Spleen (tissue), 11 donors: ENCODE measurements at regions not wholly inside any gene's neighbourhood (a gene's known extent, or its start where the extent isn't known, plus 50 kb on each side); places are given as distances from the start of the nearest gene placed in this dataset.
A peak's percentile ranks its signal among the peaks of the same experiment; 100 is the strongest.

Experiments
- DNase-seq: peaks from one replicate; pipeline ENCODE4 v3.0.0-alpha.2; 2020
- H3K27ac ChIP-seq, 8 donors: fragments of 200-600 bp; sonication (generic) in 7 of 8; 1 replicate in 4 of 8; 2 replicates in 4 of 8; pipeline versions ENCODE4 v1.5.0 to v1.8.0; 2016 to 2021; ENCODE audit warnings: inconsistent platforms in 4 of 8, mild to moderate bottlenecking in 4 of 8, moderate library complexity in 1 of 8
- H3K27me3 ChIP-seq, 7 donors: fragments of 200-600 bp; sonication (generic) in 6 of 7; replicated peaks in 1 of 7; 1 replicate in 4 of 7; 2 replicates in 3 of 7; pipeline versions ENCODE4 v1.5.0 to v1.8.0; 2016 to 2021; ENCODE audit warnings: inconsistent platforms in 3 of 7, mild to moderate bottlenecking in 1 of 7
- H3K36me3 ChIP-seq, 6 donors: fragments of 200-600 bp; sonication (generic) in 5 of 6; 1 replicate in 4 of 6; 2 replicates in 2 of 6; pipeline versions ENCODE4 v1.5.0 to v1.8.0; 2016 to 2021; ENCODE audit warnings: inconsistent platforms in 2 of 6
- H3K4me1 ChIP-seq, 6 donors: fragments of 200-600 bp; sonication (generic) in 5 of 6; 1 replicate in 3 of 6; 2 replicates in 3 of 6; pipeline versions ENCODE4 v1.5.0 to v1.8.0; 2016 to 2021; ENCODE audit warnings: inconsistent platforms in 3 of 6
- H3K4me3 ChIP-seq, 8 donors: fragments of 200-600 bp; sonication (generic) in 7 of 8; 1 replicate in 4 of 8; 2 replicates in 4 of 8; pipeline versions ENCODE4 v1.5.0 to v1.8.0; 2016 to 2021; ENCODE audit warnings: inconsistent platforms in 4 of 8, mild to moderate bottlenecking in 4 of 8, moderate library complexity in 2 of 8
- H3K9me3 ChIP-seq, 8 donors: fragments of 200-600 bp; sonication (generic) in 7 of 8; 1 replicate in 4 of 8; 2 replicates in 4 of 8; pipeline versions ENCODE4 v1.5.0 to v1.8.0; 2016 to 2021; ENCODE audit warnings: inconsistent platforms in 4 of 8
- CTCF ChIP-seq, 11 experiments: fragments of 200-600 bp in 7 of 11; fragments of 450-650 bp in 4 of 11; sonication (generic) in 4 of 11; IDR thresholded peaks in 8 of 11; conservative IDR thresholded peaks in 3 of 11; 1 replicate in 7 of 11; 2 replicates in 4 of 11; pipeline versions ENCODE4 v1.4.0 to v1.8.0; 2016 to 2021; ENCODE audit warnings: antibody characterized with exemption in 11 of 11, inconsistent platforms in 4 of 11, mild to moderate bottlenecking in 1 of 11
- POLR2A ChIP-seq, 3 donors: fragments of 450-650 bp; IDR thresholded peaks; one replicate each; pipeline ENCODE4 v1.5.1; 2017; ENCODE audit warnings: antibody characterized with exemption in 3 of 3, mild to moderate bottlenecking in 1 of 3
- POLR2AphosphoS5 ChIP-seq, 3 donors: sonication (generic); formaldehyde crosslinking; IDR thresholded peaks; one replicate each; pipeline ENCODE4 v1.5.1; 2017; ENCODE audit warnings: antibody characterized with exemption in 3 of 3
- WGBS, 5 donors: extraction: QIAGEN DNeasy Blood & Tissue Kit in 3 of 5; methylation state at CpG; one replicate each; pipeline versions ENCODE4 v1.1.5 to v1.1.7; 2013 to 2018; 5-methylcytosine and 5-hydroxymethylcytosine counted together
- intact Hi-C: fragments of 100-400 bp; cut with DNase I; formaldehyde crosslinking; loops from one replicate; pipeline ENCODE4 v1.15.0; 2023; ENCODE audit warnings: low total_unique reads
- donor health status: healthy with polysubstance abuse.
- donor health status: DM: no; HTN: no; CAD: no; lungs with moderate emphysema.
- donor health status: DM: no; HTN: no; CAD: no.
- donor health status: Bipolar disorder and iron deficiency.
- donor health status: healthy.
- donor health status: DM: no; HTN: no; CAD: no.
- donor health status: DM: yes; HTN: yes; CAD: no.

- intact Hi-C loops, result no loop called here
- Histone ChIP-seq H3K4me3 (no peak overlapping the region), H3K36me3 (no peaks in the 10 kb centered on the region), H3K4me1 (peaks cover 5 to 31% (median 15%) of the 10 kb centered on the region in 6 donors), H3K27me3 (peaks cover 0 to 3% (median 0%) of the 10 kb centered on the region in 7 donors), H3K9me3 (peaks cover 0 to 3% (median 0%) of the 10 kb centered on the region in 8 donors), H3K27ac (no peak overlapping the region)
- 87 to 95% (median 89%) methylated on average over 11 to 16 of the region's 16 CpGs for WGBS, 5 donors
- TF ChIP-seq CTCF (IDR thresholded peaks at IDR 0.05 in 8 of 11, conservative IDR thresholded peaks at IDR 0.05 in 3 of 11) (no peak), POLR2AphosphoS5 (IDR thresholded peaks at IDR 0.05) (no peak), POLR2A (IDR thresholded peaks at IDR 0.05) (no peak)
- DNase-seq, result peak; percentile 45
Observed at GRCh38 chr16:85401370-85401916, 211.7 kb upstream of the GSE1 start.

GRCh38 chr16:85401917-85402766 lies 211.0 kb upstream of the GSE1 start:
- intact Hi-C loops, result no loop called here
- Histone ChIP-seq H3K27me3 (peaks cover 0 to under 1% (median 0%) of the 10 kb centered on the region in 7 donors), H3K36me3 (no peaks in the 10 kb centered on the region), H3K27ac (no peak overlapping the region), H3K9me3 (peaks cover 0 to 3% (median 0%) of the 10 kb centered on the region in 8 donors), H3K4me1 (peaks cover 0 to 24% (median 8%) of the 10 kb centered on the region in 6 donors), H3K4me3 (no peak overlapping the region)
- 88 to 94% (median 92%) methylated on average over 19 to 30 of the region's 30 CpGs for WGBS, 5 donors
- peak; percentile 53 for DNase-seq
- TF ChIP-seq POLR2A (IDR thresholded peaks at IDR 0.05) (no peak), POLR2AphosphoS5 (IDR thresholded peaks at IDR 0.05) (no peak), CTCF (IDR thresholded peaks at IDR 0.05 in 8 of 11, conservative IDR thresholded peaks at IDR 0.05 in 3 of 11) (no peak)

- intact Hi-C loops, result no loop called here
- H3K9me3 ChIP-seq, result peaks cover 0 to 3% (median 0%) of the 10 kb centered on the region in 8 donors
- no peak for TF ChIP-seq CTCF (IDR thresholded peaks at IDR 0.05 in 8 of 11, conservative IDR thresholded peaks at IDR 0.05 in 3 of 11)
- peak in 1 of 3 donors; percentile 30 for TF ChIP-seq POLR2AphosphoS5 (IDR thresholded peaks at IDR 0.05)
- 46 to 59% (median 51%) methylated on average over 17 to 19 of the region's 19 CpGs for WGBS, 5 donors
- no peaks in the 10 kb centered on the region for H3K36me3 ChIP-seq
- H3K4me1 ChIP-seq, result peaks cover 0 to 18% (median 7%) of the 10 kb centered on the region in 6 donors
- H3K27ac ChIP-seq, result no peak overlapping the region
- DNase-seq, result peak; percentile 63
- H3K4me3 ChIP-seq, result no peak overlapping the region
- H3K27me3 ChIP-seq, result no peaks in the 10 kb centered on the region
Observed at GRCh38 chr16:85402910-85403692, 210.0 kb upstream of the GSE1 start.
